Nucleus accumbens (tissue), 56 donors: ENCODE measurements at regions not wholly inside any gene's neighbourhood (a gene's known extent, or its start where the extent isn't known, plus 50 kb on each side); places are given as distances from the start of the nearest gene placed in this dataset.
A peak's percentile ranks its signal among the peaks of the same experiment; 100 is the strongest.

Source experiments
- DNase-seq, 56 donors: peaks; one replicate each; lab custom pipeline; 2025; lab: John Stamatoyannopoulos, UW

DNA sequence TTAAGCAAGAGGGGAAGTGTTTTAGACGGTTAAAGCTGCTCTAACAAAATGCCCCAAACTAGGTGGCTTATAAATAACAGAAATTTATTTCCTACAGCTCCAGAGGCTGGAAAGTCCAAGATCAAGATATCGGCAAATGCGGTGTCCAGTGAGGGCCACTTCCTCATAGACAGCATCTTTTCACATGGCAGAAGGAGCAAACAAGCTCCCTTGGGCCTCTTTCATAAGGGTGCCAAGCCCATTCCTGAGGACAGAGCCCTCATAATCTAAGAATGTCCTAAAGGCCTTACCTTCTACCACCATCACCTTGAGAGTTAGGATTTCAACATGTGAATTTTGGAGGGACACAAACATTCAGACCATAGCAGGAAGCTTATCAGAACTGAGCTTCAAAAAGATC lies 57.3 kb upstream of the PPP1CB start:
- no peak for DNase-seq

DNA sequence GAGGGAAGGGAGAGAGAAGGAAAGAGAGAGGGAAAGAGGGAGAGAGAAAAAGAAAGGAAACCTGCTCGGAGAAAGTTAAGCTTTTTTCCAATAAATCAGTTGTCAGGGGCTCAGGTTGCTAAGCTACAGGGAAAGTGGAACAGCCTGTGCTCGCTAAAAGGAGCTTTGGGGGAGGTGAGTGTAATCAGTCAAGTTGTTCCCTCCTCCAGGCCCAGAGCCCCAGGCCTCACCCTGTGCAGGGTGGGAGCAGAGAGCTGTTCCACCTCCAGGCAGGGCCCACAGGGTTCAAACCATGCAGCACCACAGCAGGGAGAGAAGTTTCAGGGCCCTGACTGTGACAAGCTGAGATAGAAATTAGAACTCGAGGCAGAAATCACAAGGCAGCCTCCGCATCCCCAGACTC lies 56.4 kb upstream of the PPP1CB start:
- peak in 46 of 56 donors; percentile 10 to 94 (median 68) for DNase-seq

DNA sequence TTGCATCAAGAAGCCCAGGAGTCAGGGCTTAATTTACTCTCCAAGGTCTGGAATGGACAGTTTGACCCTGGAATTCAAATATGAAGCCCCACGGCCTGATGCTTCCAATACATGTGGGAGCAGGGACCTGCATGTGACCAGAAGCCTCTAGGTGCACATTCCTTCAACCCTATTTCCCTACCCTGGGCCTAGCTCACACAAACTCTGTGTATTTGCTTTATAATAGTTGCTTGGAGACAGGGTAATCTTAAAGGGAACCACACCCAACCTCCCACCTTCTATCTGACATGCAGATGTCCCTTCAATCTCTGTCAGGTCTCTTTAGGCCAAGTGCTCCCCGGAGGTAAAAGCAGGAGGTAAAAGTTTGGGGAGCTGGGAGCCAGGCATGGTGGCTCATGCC lies 55.4 kb upstream of the PPP1CB start:
- no peak for DNase-seq

DNA sequence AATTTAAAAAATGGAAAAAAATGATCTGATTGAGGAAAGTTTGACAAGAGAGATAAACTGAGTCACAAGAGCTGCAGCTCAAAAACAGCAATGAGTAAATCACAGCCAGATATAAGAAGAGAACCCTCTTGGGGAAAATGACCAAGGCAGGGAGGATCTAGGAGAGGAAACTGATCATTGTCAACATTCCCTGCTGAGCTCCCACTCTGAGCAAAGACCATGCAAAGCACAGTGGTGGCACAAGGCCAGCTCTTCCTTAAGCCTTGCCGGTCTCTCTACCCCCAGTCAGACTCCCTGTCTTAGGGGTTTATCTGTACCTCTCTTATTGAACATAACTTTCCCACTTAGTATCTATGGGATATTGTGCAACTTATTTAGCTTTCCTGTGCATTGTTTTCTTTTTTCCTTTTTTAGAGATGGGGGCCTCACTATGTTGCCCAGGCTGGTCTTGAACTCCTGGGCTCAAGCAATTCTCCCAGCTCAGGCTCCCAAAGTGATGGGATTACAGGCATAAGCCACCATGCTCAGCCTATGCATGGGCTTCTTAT lies 54.0 kb upstream of the PPP1CB start:
- no peak for DNase-seq

DNA sequence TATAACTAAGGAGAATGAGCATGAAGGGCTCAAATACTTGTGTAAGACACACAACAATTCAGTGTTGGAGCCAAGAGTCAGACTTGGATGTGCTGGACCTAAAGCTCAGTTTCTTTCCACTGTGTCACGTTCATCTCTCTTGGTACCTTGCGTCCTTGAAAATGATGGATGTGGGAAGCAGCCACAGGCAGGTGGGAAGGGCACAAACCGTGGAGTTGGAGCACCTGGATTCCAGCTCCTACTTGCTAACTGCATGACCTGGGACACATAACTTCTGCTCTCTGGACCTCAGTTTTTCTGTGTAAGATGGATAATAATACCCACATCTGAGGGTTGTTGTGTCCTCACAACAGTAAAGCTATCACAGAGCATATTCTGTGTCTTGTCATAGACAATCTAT lies 53.1 kb upstream of the PPP1CB start:
- no peak for DNase-seq
